AG04450 (cell line): ENCODE measurements at regions not wholly inside any gene's neighbourhood (a gene's known extent, or its start where the extent isn't known, plus 50 kb on each side); places are given as distances from the start of the nearest gene placed in this dataset.
A peak's percentile ranks its signal among the peaks of the same experiment; 100 is the strongest.

ENCODE experiments used
- CTCF ChIA-PET: fragments of 300-600, 350-600 bp; formaldehyde crosslinking; extraction: SDS; loops from one replicate; lab custom pipeline; 2022; ENCODE audit warnings: antibody characterized with exemption, inconsistent platforms; lab: Charles Lee
- POLR2A ChIA-PET: fragments of 350-600 bp; formaldehyde crosslinking; extraction: SDS; loops from one replicate; lab custom pipeline; 2021; ENCODE audit warnings: antibody characterized with exemption, inconsistent platforms; lab: Yijun Ruan, JAX
- DNase-seq: peaks from one replicate; pipeline ENCODE4 v3.0.0-alpha.2; 2011; ENCODE audit warnings: low read depth, low spot score
- H3K27ac ChIP-seq: one replicate; pipeline ENCODE4 v1.5.1; 2012; ENCODE audit warnings: low read depth, low read length, control low read depth
- H3K27me3 ChIP-seq: one replicate; pipeline ENCODE4 v1.6.0; 2012; ENCODE audit warnings: low read length; ENCODE audit not compliant: control insufficient read depth, insufficient read depth
- H3K4me3 ChIP-seq: 2 replicates; pipeline ENCODE4 v1.5.1; 2011; ENCODE audit warnings: mild to moderate bottlenecking, low read depth, low read length, control low read depth
- H3K9me3 ChIP-seq: 2 replicates; pipeline ENCODE4 v1.5.1; 2012; ENCODE audit warnings: low read length; ENCODE audit not compliant: control insufficient read depth, insufficient read depth
- TF ChIP-seq, protein P1 (sequence below): IDR thresholded peaks from 2 replicates; pipeline ENCODE4 v1.5.1; 2011; ENCODE audit warnings: low read depth, low read length, control low read depth, inconsistent platforms

DNA sequence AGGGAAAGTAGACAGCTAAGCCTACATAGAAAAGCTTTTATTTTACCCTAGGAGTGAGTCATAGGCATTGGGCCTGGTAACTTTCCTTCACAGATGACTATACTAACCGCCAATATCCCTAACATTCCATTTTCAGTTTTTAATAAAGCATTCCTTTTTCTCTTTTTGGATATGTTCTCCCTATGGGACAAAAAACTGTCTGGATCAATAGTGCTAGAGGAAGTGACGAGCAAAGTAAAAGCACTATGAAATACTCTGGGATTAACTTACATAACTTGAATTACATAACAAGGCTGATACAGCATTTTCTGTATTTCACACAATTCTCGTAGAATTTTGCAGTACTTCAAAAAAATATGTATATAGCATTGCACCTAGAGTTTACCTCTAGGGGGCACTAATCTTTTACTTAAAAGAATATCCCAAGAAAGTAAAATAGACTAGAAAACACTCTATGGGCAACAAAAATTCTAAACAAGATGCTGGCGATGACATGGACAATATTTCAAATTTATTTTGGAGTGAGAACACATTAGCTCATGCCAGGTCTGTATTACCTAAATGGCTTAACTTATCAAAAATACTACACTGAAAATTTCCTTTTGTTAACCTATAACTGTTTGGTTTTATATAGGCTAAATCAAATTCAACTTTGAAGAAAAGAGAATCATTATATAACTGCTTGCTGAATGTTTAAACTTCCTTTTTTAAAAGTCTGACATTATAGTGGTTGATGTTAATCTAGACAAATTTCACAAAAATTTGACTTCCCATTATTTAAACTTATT, 66.3 kb upstream of the DST start:
- CTCF ChIA-PET, result interaction anchor here (0.6 to 6.6 kb wide), 26 partner anchors 8 to 557 kb away, joined by 3 to 56 read pairs (median 4); partner anchors contain the start of gene DST
- H3K27ac ChIP-seq, result no peak overlapping the region
- no peaks in the 10 kb centered on the region for H3K9me3 ChIP-seq
- no peak overlapping the region for H3K4me3 ChIP-seq
- TF ChIP-seq, protein P1, sequence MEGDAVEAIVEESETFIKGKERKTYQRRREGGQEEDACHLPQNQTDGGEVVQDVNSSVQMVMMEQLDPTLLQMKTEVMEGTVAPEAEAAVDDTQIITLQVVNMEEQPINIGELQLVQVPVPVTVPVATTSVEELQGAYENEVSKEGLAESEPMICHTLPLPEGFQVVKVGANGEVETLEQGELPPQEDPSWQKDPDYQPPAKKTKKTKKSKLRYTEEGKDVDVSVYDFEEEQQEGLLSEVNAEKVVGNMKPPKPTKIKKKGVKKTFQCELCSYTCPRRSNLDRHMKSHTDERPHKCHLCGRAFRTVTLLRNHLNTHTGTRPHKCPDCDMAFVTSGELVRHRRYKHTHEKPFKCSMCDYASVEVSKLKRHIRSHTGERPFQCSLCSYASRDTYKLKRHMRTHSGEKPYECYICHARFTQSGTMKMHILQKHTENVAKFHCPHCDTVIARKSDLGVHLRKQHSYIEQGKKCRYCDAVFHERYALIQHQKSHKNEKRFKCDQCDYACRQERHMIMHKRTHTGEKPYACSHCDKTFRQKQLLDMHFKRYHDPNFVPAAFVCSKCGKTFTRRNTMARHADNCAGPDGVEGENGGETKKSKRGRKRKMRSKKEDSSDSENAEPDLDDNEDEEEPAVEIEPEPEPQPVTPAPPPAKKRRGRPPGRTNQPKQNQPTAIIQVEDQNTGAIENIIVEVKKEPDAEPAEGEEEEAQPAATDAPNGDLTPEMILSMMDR, result peak; percentile 55
- no peaks in the 10 kb centered on the region for H3K27me3 ChIP-seq
- POLR2A ChIA-PET, result interaction anchor here (0.8 kb wide), 1 partner anchor 142 kb away, joined by 3 read pairs; no protein-coding TSS in a partner anchor
- DNase-seq, result no peak

DNA sequence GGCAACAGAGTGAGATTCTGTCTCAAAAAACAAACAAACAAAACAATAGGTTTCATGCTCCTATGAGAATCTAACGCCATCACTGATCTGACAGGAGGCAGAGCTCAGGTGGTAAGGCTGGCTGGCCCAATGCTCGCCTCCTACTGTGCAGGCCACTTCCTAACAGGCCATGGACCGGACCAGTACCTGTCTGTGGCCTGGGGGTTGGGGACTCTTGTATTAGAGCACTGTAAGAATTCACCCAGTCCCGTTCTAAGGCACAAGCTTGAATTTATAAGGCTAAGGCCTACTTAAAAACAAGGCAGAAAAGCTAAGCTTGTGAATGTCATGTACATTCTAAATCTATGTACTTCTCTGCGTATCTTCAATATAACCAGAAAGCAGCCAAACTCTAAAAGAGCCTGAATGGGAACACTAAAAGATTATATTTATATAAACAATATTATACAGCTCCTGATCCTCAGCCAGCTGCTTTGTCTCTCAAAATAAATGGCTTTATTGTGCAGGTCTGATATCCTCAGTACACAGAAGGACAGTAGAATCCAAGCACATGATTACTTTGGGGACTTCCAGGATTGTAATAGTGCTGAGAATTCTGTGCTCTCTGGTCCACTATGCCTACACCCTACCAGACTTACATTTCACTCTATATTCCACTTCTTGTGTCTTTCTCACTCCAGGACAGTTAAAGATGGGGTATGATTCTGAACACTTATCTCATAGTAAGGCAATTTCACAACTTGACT, 64.5 kb upstream of the DST start:
- H3K27me3 ChIP-seq, result no peaks in the 10 kb centered on the region
- TF ChIP-seq, protein P1, result no peak
- H3K27ac ChIP-seq, result no peak overlapping the region
- DNase-seq, result no peak
- ChIA-PET POLR2A (no interaction called here), CTCF (interaction anchor here (0.9 to 6.6 kb wide), 4 partner anchors 9 to 112 kb away, joined by 3 to 52 read pairs (median 3); partner anchors contain the start of gene DST)
- H3K4me3 ChIP-seq, result no peak overlapping the region
- H3K9me3 ChIP-seq, result no peaks in the 10 kb centered on the region

DNA sequence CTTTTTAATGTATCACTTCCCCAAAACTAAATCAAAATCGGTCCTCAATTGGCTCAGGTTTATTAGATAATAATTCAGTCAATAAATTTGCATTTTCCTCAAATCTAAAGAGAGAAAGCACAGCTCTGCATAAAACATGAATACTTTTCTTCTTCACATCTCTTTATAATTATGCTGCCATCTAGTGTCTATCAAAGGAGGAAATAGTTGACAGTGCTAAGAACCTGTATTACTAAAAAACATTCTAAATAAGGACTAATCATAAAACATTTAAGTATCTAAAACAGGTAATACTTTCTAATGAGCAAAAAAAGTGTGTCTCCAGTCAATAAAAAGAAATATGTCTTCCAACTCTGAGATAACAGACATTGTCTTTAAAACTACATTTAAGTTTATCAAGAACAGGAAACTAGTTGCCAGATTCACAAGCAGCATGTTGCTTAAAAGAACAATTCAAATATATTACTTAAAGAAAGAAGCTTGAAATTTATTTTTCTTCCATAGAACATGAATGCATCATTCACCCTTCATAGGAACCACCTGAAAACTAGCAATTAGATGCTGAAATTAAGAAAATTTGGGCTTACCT, 56.5 kb upstream of the DST start:
- ChIA-PET POLR2A (no interaction called here), CTCF (interaction anchor here (0.5 to 5.3 kb wide), 25 partner anchors 9 to 342 kb away, joined by 3 to 73 read pairs (median 5); partner anchors contain the start of gene DST)
- Histone ChIP-seq H3K27ac (no peak overlapping the region), H3K9me3 (no peaks in the 10 kb centered on the region), H3K4me3 (no peak overlapping the region), H3K27me3 (no peaks in the 10 kb centered on the region)
- TF ChIP-seq, protein P1, result peak; percentile 52
- DNase-seq, result no peak

DNA sequence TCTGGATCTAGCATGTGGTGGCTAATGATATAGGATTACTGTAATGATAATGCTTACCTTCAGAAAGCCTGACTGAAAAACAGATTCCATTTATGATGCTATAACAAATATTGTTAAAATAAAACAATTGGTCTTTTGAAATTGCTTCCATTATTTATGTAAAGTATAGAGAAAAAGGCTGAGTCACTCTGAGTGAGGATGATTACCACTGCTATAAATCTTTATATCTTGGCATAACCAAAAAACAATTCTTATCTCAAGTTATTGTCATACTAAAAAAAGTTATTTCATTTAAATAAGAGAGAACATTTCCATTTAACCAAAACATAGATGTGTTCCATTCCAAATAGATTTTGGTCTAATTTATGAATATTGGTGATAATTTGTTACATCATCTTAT, 53.0 kb upstream of the DST start:
- Histone ChIP-seq H3K9me3 (no peaks in the 10 kb centered on the region), H3K4me3 (no peak overlapping the region), H3K27me3 (no peaks in the 10 kb centered on the region), H3K27ac (no peak overlapping the region)
- POLR2A ChIA-PET, result no interaction called here
- CTCF ChIA-PET, result interaction anchor here (4.0 kb wide), 1 partner anchor 58 kb away, joined by 73 read pairs; no protein-coding TSS in a partner anchor
- no peak for DNase-seq
- TF ChIP-seq, protein P1, result no peak
